Epidermal melanocyte (primary cell): ENCODE measurements at regions not wholly inside any gene's neighbourhood (a gene's known extent, or its start where the extent isn't known, plus 50 kb on each side); places are given as distances from the start of the nearest gene placed in this dataset.

Experiments
- DNase-seq: peaks from one replicate; pipeline ENCODE4 v3.0.0; 2011; ENCODE audit warnings: low spot score; ENCODE audit not compliant: insufficient read length

DNA sequence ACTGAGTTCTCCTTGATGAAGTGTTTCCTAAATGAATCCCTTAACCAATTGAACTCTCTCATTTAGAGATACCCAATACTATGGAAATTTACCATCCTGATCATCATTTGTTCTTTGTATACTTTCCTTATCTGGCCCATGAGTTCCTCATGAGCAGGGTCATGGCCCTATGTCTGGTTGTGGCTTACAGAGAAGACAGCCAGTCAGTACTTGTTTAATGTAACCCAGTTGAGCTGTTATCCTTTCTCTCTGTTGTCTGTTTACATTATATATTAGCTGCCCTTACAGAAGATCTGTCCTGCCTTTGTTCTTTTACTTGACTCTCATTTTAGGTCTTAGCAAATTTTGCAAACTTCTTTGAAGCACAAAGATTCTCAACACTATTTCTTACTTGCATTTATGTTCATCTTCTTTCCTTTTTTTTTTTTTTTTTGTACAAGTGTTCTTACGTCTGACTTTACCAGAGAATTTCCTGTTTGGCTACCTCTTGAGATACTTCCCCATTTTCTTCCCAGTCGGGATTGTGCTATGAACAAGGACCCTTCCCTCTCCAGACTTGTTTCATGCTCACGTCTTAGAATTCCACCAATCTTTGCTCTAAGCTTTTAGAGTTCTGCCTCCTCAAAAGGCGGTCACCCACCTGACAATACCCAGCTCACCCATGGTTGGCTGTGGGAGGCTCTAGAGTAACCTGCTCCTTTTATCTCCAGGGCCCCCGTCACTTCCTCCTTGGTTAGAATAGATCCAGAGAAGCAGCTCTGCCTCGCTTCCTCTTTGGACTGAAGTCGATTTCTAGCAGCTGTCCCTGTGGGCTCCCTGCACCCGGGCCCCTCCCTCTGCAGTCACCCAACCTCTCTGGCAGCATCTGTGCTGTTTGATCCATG lies 53.6 kb upstream of the RUNX1 start:
- DNase-seq: no peak

- no peak for DNase-seq
Observed at GRCh38 chr21:35100349-35100811, 51.3 kb upstream of the RUNX1 start.

GRCh38 chr21:35099310-35099709 lies 50.2 kb upstream of the RUNX1 start:
- no peak for DNase-seq
